K562 (cell line): ENCODE measurements at regions not wholly inside any gene's neighbourhood (a gene's known extent, or its start where the extent isn't known, plus 50 kb on each side); places are given as distances from the start of the nearest gene placed in this dataset.

Experiments used
- ATAC-seq: fragments of 200-7000 bp; cut with Tn5 transposase; 3 replicates; pipeline ENCODE4 v1.9.1; 2020; ENCODE audit warnings: moderate library complexity
- BruUV-seq: library from RNA; stranded (reverse); fragments of 400-500 nt; replicated peaks from 2 replicates; lab custom pipeline; 2021; lab: Mats Ljungman, UMichigan
- CTCF ChIA-PET: fragments of 300-600 bp; formaldehyde crosslinking; extraction: SDS; loops from one replicate; lab custom pipeline; 2021; ENCODE audit warnings: low intra/inter-chr PET ratio; lab: Yijun Ruan, JAX
- POLR2A ChIA-PET: fragments of 300-600, 350-650 bp; sonication (Branson Sonifier 250); formaldehyde crosslinking; extraction: SDS; loops from one replicate; lab custom pipeline; 2021; ENCODE audit warnings: antibody characterized with exemption, inconsistent platforms; lab: Yijun Ruan, JAX
- DNase-seq, 4 experiments: peaks; one replicate each; pipeline versions ENCODE4 v3.0.0 to v3.0.0-alpha.2; 2011 to 2018; ENCODE audit warnings: low spot score in 3 of 4, mixed read lengths in 3 of 4; ENCODE audit errors: extremely low read depth in 1 of 4
- FAIRE-seq: peaks from 2 replicates; lab custom pipeline; 2011; peaks lifted over from hg19 to GRCh38; lab: Jason Lieb, UNC
- H2AFZ ChIP-seq: 2 replicates; pipeline ENCODE4 v1.6.0; 2011; ENCODE audit warnings: low read depth, low read length, control low read depth, inconsistent platforms
- H3K27ac ChIP-seq: fragments of 200-600 bp; 3 replicates; pipeline ENCODE4 v1.8.0; 2011; ENCODE audit warnings: low read depth, mild to moderate bottlenecking, control low read depth, inconsistent platforms, low read length, moderate library complexity, mixed read lengths; ENCODE audit errors: extremely low read depth
- H3K27me3 ChIP-seq, 2 experiments: fragments of 300-600 bp in 1 of 2; 2 replicates in 1 of 2; 3 replicates in 1 of 2; pipeline versions ENCODE4 v1.6.0 to v1.8.0; 2011; ENCODE audit warnings: inconsistent platforms in 2 of 2, low read length in 2 of 2, mild to moderate bottlenecking in 1 of 2, mixed read lengths in 1 of 2, moderate library complexity in 1 of 2; ENCODE audit not compliant: control insufficient read depth in 2 of 2, insufficient read depth in 2 of 2
- H3K36me3 ChIP-seq: fragments of 300-600 bp; 3 replicates; pipeline ENCODE4 v1.8.0; 2011; ENCODE audit warnings: mild to moderate bottlenecking, low read length, inconsistent platforms; ENCODE audit not compliant: control insufficient read depth, insufficient read depth
- H3K4me1 ChIP-seq, 2 experiments: fragments of 200-600 bp in 1 of 2; replicated peaks in 1 of 2; 2 replicates in 1 of 2; 3 replicates in 1 of 2; pipeline versions ENCODE4 v1.5.1 to v1.8.0; 2011; ENCODE audit warnings: inconsistent platforms in 2 of 2, low read length in 2 of 2, mild to moderate bottlenecking in 1 of 2, mixed read lengths in 1 of 2, moderate library complexity in 1 of 2; ENCODE audit not compliant: control insufficient read depth in 2 of 2, insufficient read depth in 2 of 2
- H3K4me2 ChIP-seq: 2 replicates; pipeline ENCODE4 v1.6.1; 2011; ENCODE audit warnings: low read length, control low read depth, inconsistent platforms, mixed read lengths; ENCODE audit not compliant: insufficient read depth
- H3K4me3 ChIP-seq: fragments of 200-600 bp; sonication (generic), shearing (Covaris generic); 2 replicates; pipeline ENCODE4 v1.5.1; 2016; ENCODE audit warnings: control low read depth, inconsistent platforms
- H3K79me2 ChIP-seq: fragments of 200-600 bp; 3 replicates; pipeline ENCODE4 v1.8.0; 2011; ENCODE audit warnings: low read length, inconsistent platforms; ENCODE audit not compliant: control insufficient read depth, insufficient read depth
- H3K9ac ChIP-seq, 2 experiments: 2 replicates each; pipeline versions ENCODE4 v1.6.0 to v1.6.1; 2011; ENCODE audit warnings: low read depth in 2 of 2, low read length in 2 of 2, control low read depth in 1 of 2, inconsistent platforms in 1 of 2, mild to moderate bottlenecking in 1 of 2, mixed read lengths in 1 of 2; ENCODE audit not compliant: insufficient read depth in 1 of 2
- H3K9me1 ChIP-seq: one replicate; pipeline ENCODE4 v1.6.0; 2011; ENCODE audit warnings: inconsistent platforms, mild to moderate bottlenecking, low read length, moderate library complexity; ENCODE audit not compliant: control insufficient read depth, insufficient read depth
- H3K9me3 ChIP-seq: replicated peaks from 2 replicates; pipeline ENCODE4 v1.5.1; 2011; ENCODE audit warnings: low read depth, low read length, inconsistent platforms; ENCODE audit not compliant: control insufficient read depth, insufficient read depth
- H4K20me1 ChIP-seq: replicated peaks from 2 replicates; pipeline ENCODE4 v1.6.1; 2011; ENCODE audit warnings: low read length, inconsistent platforms, mixed read lengths; ENCODE audit not compliant: control insufficient read depth, insufficient read depth
- FUS ChIP-seq: fragments of 200-400 bp; formaldehyde crosslinking; optimal IDR thresholded peaks from 2 replicates; pipeline ENCODE3; 2017; ENCODE audit warnings: low read depth, low read length
- TBL1XR1 ChIP-seq, 2 experiments: IDR thresholded peaks; 2 replicates each; pipeline ENCODE4 v1.6.1; 2012; ENCODE audit warnings: improper control_type of control experiment in 2 of 2, low read length in 2 of 2, mild to moderate bottlenecking in 1 of 2
- TFAP4 ChIP-seq: sonication (generic); formaldehyde crosslinking; IDR thresholded peaks from 2 replicates; pipeline ENCODE4 v1.8.0; 2022; ENCODE audit warnings: missing genetic modification reagents, mild to moderate bottlenecking, moderate library complexity, borderline replicate concordance
- TGIF2 ChIP-seq: sonication (generic); formaldehyde crosslinking; IDR thresholded peaks from 2 replicates; pipeline ENCODE4 v1.8.1; 2022; ENCODE audit warnings: mild to moderate bottlenecking, missing genetic modification reagents, moderate library complexity
- THRA ChIP-seq: fragments of 450-650 bp; IDR thresholded peaks from 2 replicates; pipeline ENCODE4 v1.6.1; 2017; ENCODE audit warnings: mild to moderate bottlenecking, moderate library complexity
- TOE1 ChIP-seq, 2 experiments: fragments of 450-650 bp in 1 of 2; sonication (generic) in 1 of 2; formaldehyde crosslinking in 1 of 2; IDR thresholded peaks; 2 replicates each; pipeline versions ENCODE4 v1.7.1 to v1.8.0; 2016 to 2022; ENCODE audit warnings: borderline replicate concordance in 2 of 2, mild to moderate bottlenecking in 2 of 2, antibody characterized with exemption in 1 of 2, inconsistent platforms in 1 of 2, low read depth in 1 of 2, missing genetic modification reagents in 1 of 2, moderate library complexity in 1 of 2
- ZBTB1 ChIP-seq: sonication (generic); formaldehyde crosslinking; IDR thresholded peaks from 2 replicates; pipeline ENCODE4 v1.8.1; 2023; ENCODE audit warnings: missing genetic modification reagents, low read depth, mild to moderate bottlenecking, borderline replicate concordance
- WGBS: fragments of 100-300 bp; shearing (Covaris generic); methylation state at CpG from one replicate; pipeline ENCODE4 v1.1.6; 2016; ENCODE audit warnings: low coverage, mixed read lengths; ENCODE audit not compliant: insufficient coverage; ENCODE audit errors: missing lambda C conversion rate; 5-methylcytosine and 5-hydroxymethylcytosine counted together
- in situ Hi-C: fragments of 300-500 bp; cut with MboI; formaldehyde crosslinking; loops from 4 replicates; pipeline ENCODE4 v1.15.0; 2018; ENCODE audit warnings: inconsistent platforms, mixed read lengths
- intact Hi-C: fragments of 100-400 bp; cut with micrococcal nuclease; formaldehyde crosslinking; loops from 2 replicates; pipeline ENCODE4 v1.14.2; 2022
- TF ChIP-seq, protein P1 (sequence below): sonication (generic); formaldehyde crosslinking; IDR thresholded peaks from 2 replicates; pipeline ENCODE4 v1.8.0; 2023; ENCODE audit warnings: mild to moderate bottlenecking, missing genetic modification reagents

DNA sequence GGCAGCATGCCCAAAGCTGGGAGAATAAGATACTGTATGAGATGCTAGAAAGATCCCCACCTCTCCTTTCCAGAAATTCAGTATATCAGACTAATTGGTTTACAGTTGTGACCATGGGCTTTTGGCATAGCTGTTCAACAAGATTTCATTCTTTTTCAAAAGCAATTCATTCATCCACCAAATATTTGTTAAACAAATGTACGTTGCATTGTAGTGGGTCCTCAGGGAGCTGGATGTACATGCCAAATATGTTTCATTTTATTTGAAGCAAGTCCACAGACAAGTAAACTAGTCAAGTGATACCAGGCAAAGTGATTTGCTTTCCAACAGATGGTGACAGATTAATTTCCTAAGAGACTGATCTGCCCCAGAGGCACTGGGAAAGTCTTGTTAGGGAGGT is 85.8 kb upstream of the ESR1 start:
- no peak for FAIRE-seq
- ChIA-PET POLR2A (no interaction called here), CTCF (no interaction called here)
- in situ Hi-C loops = no loop called here
- Histone ChIP-seq H2AFZ (no peak overlapping the region), H3K79me2 (no peaks in the 10 kb centered on the region), H3K9me1 (no peaks in the 10 kb centered on the region), H3K36me3 (no peaks in the 10 kb centered on the region), H3K27ac (no peak overlapping the region), H4K20me1 (no peaks in the 10 kb centered on the region), H3K9me3 (no peaks in the 10 kb centered on the region), H3K4me2 (no peak overlapping the region), H3K4me1 (no peaks in the 10 kb centered on the region), H3K9ac (no peak overlapping the region), H3K4me3 (no peak overlapping the region), H3K27me3 (no peaks in the 10 kb centered on the region)
- BruUV-seq = no TSS peak
- intact Hi-C loops = no loop called here
- ATAC-seq = no peak
- TF ChIP-seq, protein P1, sequence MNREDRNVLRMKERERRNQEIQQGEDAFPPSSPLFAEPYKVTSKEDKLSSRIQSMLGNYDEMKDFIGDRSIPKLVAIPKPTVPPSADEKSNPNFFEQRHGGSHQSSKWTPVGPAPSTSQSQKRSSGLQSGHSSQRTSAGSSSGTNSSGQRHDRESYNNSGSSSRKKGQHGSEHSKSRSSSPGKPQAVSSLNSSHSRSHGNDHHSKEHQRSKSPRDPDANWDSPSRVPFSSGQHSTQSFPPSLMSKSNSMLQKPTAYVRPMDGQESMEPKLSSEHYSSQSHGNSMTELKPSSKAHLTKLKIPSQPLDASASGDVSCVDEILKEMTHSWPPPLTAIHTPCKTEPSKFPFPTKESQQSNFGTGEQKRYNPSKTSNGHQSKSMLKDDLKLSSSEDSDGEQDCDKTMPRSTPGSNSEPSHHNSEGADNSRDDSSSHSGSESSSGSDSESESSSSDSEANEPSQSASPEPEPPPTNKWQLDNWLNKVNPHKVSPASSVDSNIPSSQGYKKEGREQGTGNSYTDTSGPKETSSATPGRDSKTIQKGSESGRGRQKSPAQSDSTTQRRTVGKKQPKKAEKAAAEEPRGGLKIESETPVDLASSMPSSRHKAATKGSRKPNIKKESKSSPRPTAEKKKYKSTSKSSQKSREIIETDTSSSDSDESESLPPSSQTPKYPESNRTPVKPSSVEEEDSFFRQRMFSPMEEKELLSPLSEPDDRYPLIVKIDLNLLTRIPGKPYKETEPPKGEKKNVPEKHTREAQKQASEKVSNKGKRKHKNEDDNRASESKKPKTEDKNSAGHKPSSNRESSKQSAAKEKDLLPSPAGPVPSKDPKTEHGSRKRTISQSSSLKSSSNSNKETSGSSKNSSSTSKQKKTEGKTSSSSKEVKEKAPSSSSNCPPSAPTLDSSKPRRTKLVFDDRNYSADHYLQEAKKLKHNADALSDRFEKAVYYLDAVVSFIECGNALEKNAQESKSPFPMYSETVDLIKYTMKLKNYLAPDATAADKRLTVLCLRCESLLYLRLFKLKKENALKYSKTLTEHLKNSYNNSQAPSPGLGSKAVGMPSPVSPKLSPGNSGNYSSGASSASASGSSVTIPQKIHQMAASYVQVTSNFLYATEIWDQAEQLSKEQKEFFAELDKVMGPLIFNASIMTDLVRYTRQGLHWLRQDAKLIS (CRISPR knock-in tag) = no peak
- no peak for TF ChIP-seq TGIF2 (CRISPR knock-in tag)
- no peak for TF ChIP-seq TFAP4 (CRISPR knock-in tag)
- no peak for TF ChIP-seq FUS
- no peak for TF ChIP-seq THRA
- no peak for TF ChIP-seq ZBTB1 (CRISPR knock-in tag)
- no peak for TF ChIP-seq TOE1 (IDR thresholded peaks at IDR 0.05; ENCODE audit: borderline replicate concordance)
- TF ChIP-seq TOE1 (CRISPR knock-in tag; IDR thresholded peaks at IDR 0.05; ENCODE audit: borderline replicate concordance, low read depth) = no peak
- TF ChIP-seq TBL1XR1 (IDR thresholded peaks at IDR 0.05; ENCODE audit: low read length in 2 of 2) = no peak
- TF ChIP-seq, all 486 proteins: peak for 0
- WGBS = 0% methylated on average over 1 of the region's 1 CpG
- no peak for DNase-seq
